EL (cell line): ENCODE measurements at regions not wholly inside any gene's neighbourhood (a gene's known extent, or its start where the extent isn't known, plus 50 kb on each side); places are given as distances from the start of the nearest gene placed in this dataset.

Experiments
- DNase-seq: peaks from one replicate; pipeline ENCODE4 v3.0.0-alpha.2; 2016

GRCh38 chr12:91419809-91420208 is 237.2 kb upstream of the DCN start:
- DNase-seq = no peak

GRCh38 chr12:91418221-91419090 is 235.8 kb upstream of the DCN start:
- no peak for DNase-seq

- DNase-seq = no peak
These were observed 235.0 kb upstream of the DCN start for GRCh38 chr12:91417650-91418049.

GRCh38 chr12:91414636-91415035 is 232.0 kb upstream of the DCN start:
- DNase-seq = no peak

- peak; percentile 3 for DNase-seq
These were observed 231.2 kb upstream of the DCN start for GRCh38 chr12:91413581-91414546.

- peak; percentile 41 for DNase-seq
These were observed 224.3 kb upstream of the DCN start for GRCh38 chr12:91406920-91407341.

- DNase-seq = no peak
These were observed 221.8 kb upstream of the DCN start for GRCh38 chr12:91404441-91404840.

- DNase-seq = no peak
These were observed 218.6 kb upstream of the DCN start for GRCh38 chr12:91401190-91401589.

- no peak for DNase-seq
These were observed 217.7 kb upstream of the DCN start for GRCh38 chr12:91400271-91400670.

GRCh38 chr12:91397866-91398532 is 215.4 kb upstream of the DCN start:
- DNase-seq = no peak

- DNase-seq = no peak
These were observed 213.7 kb upstream of the DCN start for GRCh38 chr12:91396293-91396692.

GRCh38 chr12:91395628-91396135 is 213.1 kb upstream of the DCN start:
- no peak for DNase-seq

GRCh38 chr12:91394903-91395302 is 212.3 kb upstream of the DCN start:
- no peak for DNase-seq

- DNase-seq = no peak
These were observed 206.0 kb upstream of the DCN start for GRCh38 chr12:91388573-91388972.

GRCh38 chr12:91387461-91388134 is 205.0 kb upstream of the DCN start:
- no peak for DNase-seq

- DNase-seq = no peak
These were observed 202.2 kb upstream of the DCN start for GRCh38 chr12:91384806-91385205.

GRCh38 chr12:91384366-91384765 is 201.7 kb upstream of the DCN start:
- no peak for DNase-seq

GRCh38 chr12:91383099-91383498 is 200.5 kb upstream of the DCN start:
- DNase-seq = no peak

GRCh38 chr12:91382081-91382543 is 199.5 kb upstream of the DCN start:
- DNase-seq = peak; percentile 73

GRCh38 chr12:91381309-91381804 is 198.7 kb upstream of the DCN start:
- DNase-seq = peak; percentile 67

GRCh38 chr12:91380631-91381030 is 198.0 kb upstream of the DCN start:
- DNase-seq = no peak
